ENCODE measurements at regions not wholly inside any gene's neighbourhood (a gene's known extent, or its start where the extent isn't known, plus 50 kb on each side); places are given as distances from the start of the nearest gene placed in this dataset.
"Not testable (repeated sequence)": the region's sequence is repeated elsewhere in the genome, so short reads cannot be mapped to it uniquely, and the experiment has no call there.

DNA sequence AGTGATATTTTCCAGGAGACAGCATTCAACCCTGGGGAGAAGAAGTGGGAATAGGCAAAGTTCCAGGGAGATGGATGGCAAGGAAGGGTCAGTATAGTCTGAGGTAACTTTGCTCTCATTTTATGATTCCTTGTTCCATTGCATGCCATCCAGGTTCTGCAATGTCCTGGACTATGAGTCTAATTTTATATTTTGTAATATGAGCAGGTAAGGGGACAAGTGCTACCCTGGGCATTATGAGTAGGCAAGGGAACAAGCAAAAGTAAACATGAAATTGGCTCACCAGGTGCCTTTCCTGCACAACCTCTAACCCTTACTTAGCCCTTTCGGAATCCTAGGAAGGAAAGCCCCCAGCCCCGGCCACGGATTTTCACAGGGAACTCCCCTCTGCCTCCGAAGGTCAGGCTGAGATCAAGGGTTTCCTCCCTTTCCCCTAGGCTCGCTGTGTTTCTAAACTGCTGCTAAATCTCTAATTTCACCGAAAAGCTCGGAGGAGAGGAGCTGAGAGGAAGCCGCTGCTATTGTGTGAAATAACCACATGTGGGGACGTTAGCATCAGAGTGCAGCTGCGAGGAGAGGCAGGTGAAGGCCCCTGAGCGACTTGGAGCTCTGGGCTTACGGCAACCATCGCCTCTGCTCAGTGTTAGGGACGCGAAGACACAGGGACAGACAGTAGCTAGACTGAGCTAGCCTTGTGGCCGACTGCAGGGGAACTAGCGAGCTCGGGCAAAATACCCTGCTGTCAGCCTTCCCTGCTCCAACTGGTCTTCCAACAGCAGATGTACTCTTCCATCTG is 194.7 kb downstream of the KDM5D start:
- POLR2A ChIA-PET, result no interaction called here
- CTCF ChIA-PET, result no interaction called here
- TF ChIP-seq, protein P1, sequence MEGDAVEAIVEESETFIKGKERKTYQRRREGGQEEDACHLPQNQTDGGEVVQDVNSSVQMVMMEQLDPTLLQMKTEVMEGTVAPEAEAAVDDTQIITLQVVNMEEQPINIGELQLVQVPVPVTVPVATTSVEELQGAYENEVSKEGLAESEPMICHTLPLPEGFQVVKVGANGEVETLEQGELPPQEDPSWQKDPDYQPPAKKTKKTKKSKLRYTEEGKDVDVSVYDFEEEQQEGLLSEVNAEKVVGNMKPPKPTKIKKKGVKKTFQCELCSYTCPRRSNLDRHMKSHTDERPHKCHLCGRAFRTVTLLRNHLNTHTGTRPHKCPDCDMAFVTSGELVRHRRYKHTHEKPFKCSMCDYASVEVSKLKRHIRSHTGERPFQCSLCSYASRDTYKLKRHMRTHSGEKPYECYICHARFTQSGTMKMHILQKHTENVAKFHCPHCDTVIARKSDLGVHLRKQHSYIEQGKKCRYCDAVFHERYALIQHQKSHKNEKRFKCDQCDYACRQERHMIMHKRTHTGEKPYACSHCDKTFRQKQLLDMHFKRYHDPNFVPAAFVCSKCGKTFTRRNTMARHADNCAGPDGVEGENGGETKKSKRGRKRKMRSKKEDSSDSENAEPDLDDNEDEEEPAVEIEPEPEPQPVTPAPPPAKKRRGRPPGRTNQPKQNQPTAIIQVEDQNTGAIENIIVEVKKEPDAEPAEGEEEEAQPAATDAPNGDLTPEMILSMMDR (IDR thresholded peaks at IDR 0.05; ENCODE audit: control extremely low read depth, extremely low read depth, low read depth, missing control alignments), result no peak
- no peak for DNase-seq (ENCODE audit: extremely low spot score)

DNA sequence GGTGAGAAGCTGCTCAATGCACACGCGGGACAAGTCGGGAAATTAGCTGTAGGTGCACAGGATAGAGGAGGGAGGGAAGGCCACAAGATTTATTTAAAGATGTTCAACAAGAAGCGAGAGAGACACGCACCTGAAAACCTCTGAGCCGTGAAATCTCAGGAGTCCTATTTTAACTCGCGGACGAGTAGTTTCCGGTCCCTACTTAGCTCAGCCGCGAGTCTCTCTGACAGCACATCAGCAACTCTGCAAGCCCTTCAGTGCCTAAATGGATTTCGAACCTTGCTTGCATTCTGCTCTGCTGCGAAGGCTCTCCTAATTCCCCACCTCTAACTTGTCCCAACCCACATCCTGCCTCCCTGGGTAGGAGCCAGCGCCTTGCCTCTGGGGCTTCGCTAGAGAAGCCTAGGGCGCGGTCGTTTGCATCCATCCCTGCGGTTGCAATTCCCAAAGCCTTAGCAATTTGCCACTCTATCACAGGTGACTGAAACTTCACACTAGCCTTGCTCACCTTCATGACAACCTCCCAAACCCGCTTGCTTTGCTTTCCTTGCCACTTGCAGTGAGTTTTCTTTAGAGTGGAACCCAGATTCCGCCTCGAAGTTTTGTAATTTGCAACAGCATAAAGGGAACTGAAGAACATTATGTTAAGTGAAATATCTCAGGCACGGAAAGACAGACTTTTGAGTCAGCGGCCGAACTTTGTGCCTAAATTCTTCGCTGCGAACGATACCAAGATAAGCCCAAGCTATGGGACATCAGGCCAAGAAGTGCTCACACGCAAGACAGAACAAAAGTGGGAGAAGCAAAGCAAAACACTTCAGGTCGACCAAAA is 202.8 kb downstream of the KDM5D start:
- ChIA-PET CTCF (no interaction called here), POLR2A (no interaction called here)

DNA sequence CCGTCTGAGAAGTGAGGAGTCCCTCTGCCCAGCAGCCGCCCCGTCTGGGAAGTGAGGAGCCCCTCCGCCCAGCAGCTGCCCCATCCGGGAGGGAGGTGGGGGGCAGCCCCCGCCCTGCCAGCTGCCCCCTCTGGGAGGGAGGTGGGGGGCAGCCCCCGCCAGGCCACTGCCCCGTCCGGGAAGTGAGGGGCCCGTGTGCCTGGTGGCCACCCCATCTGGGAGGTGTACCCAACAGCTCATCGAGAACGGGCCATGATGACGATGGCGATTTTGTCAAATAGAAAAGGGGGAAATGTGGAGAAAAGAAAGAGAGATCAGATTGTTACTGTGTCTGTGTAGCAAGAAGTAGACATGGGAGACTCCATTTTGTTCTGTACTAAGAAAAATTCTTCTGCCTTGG is 208.8 kb downstream of the KDM5D start:
- CTCF ChIA-PET; DNase-seq (ENCODE audit: extremely low spot score); POLR2A ChIA-PET: not testable (repeated sequence)

More for the DNA sequence above, 202.8 kb downstream of the KDM5D start:
- peak; percentile 1 for DNase-seq (ENCODE audit: extremely low spot score)
- TF ChIP-seq, protein P1 (IDR thresholded peaks at IDR 0.05; ENCODE audit: control extremely low read depth, extremely low read depth, low read depth, missing control alignments), result no peak

DNA sequence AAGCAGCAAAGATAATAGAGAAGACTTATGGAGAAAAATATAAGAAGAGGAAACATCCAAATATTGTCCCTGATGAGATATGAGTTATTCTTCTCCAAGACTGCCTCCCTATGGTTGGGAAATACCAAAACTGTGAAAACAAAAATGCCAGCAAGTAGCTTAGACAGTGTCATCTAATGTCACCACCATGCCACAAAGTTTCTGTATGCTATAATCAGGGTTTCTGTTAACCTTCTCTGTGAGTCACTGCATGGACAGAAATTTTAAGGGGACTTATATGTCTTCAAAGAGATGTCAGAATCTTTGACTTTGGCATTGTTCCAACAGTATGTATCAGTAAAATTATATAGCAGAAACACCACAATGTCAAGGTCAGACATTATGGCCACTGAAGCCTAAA is 222.6 kb downstream of the KDM5D start:
- DNase-seq (ENCODE audit: extremely low spot score), result no peak
- CTCF ChIA-PET, result no interaction called here
- POLR2A ChIA-PET, result no interaction called here
- TF ChIP-seq, protein P1 (IDR thresholded peaks at IDR 0.05; ENCODE audit: control extremely low read depth, extremely low read depth, low read depth, missing control alignments), result no peak

DNA sequence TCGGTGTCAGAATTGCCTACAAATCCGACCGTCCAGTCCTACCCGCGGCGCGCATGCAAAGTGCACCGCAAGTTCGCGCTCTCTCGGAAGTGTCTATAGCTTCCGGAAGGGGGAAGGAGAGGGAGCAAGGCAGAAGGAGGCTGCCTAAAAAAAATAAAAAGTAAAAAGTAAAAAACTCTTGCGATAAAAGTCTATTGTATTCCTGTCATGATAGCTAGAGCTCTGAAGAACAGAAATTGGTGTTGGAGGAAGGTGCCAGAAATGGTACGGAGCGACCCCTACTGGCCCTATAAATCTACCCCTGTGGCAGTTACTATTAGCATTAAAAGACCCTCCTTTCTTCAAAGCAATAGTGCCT is 241.5 kb downstream of the KDM5D start:
- ChIA-PET POLR2A (no interaction called here), CTCF (no interaction called here)
- DNase-seq (ENCODE audit: extremely low spot score), result no peak
- TF ChIP-seq, protein P1 (IDR thresholded peaks at IDR 0.05; ENCODE audit: control extremely low read depth, extremely low read depth, low read depth, missing control alignments), result peak; percentile 10

DNA sequence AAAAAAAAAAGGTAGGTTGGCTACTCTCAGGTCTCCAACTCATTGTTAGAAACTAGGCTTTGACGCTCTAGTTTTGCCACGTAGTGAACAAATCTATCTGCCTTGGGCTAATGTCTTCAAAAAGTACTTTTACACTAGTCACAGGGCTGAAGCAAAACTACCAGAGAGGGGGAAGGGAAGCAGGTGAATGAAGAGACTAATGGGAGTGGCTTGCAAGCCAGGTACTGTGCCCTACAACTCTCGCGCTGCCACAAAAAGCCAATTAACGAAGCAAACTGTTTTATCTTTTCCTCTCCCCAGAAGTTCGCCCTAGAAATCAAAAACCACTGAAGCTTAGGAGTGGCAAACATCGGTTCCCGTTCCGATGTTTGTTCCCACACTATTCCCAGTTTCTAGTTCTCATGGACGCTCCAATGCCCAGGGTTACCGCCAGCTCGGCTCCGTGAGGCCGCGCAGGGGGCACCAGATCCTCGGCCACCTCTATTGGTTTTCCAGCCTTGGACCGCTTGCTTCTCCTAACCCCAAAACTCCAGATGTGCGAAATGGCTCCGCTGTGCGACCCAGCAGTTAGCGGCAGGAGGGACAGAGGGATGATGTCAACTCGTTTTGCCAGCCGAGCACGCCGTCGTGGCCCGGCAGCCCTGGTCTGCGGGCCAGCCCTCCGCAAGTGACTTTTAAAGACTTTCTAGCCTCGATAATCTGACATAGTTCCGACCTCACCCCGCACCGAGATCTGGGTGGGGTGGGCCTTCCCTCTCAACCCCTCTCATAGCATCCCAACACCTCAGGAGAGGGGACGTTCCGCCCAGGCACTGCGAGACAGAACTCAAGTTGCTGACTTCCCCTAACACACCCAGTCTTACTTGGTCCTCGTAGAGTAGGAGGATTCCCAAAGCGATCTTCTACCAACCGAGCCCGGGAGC is 242.1 kb downstream of the KDM5D start:
- POLR2A ChIA-PET, result no interaction called here
- CTCF ChIA-PET, result no interaction called here
- DNase-seq (ENCODE audit: extremely low spot score), result no peak
- TF ChIP-seq, protein P1 (IDR thresholded peaks at IDR 0.05; ENCODE audit: control extremely low read depth, extremely low read depth, low read depth, missing control alignments), result no peak
